ENCODE measurements at regions not wholly inside any gene's neighbourhood (a gene's known extent, or its start where the extent isn't known, plus 50 kb on each side); places are given as distances from the start of the nearest gene placed in this dataset.

- peaks cover 0 to 2% (median 0%) of the 10 kb centered on the region in 3 donors for H3K9me3 ChIP-seq (ENCODE audit: control insufficient read depth in 3 of 3, low read length in 3 of 3)
- no peak overlapping the region for H3K27ac ChIP-seq (ENCODE audit: low read depth, low read length)
- no peak overlapping the region for H3K4me3 ChIP-seq (ENCODE audit: low read length in 3 of 3)
- H3K9ac ChIP-seq (ENCODE audit: low read depth in 1 of 3, low read length in 3 of 3), result no peak overlapping the region
- H3K4me1 ChIP-seq (ENCODE audit: control insufficient read depth in 3 of 3, insufficient read depth in 3 of 3, low read length in 3 of 3), result no peaks in the 10 kb centered on the region
- H3K36me3 ChIP-seq (ENCODE audit: control insufficient read depth in 3 of 3, insufficient read depth in 3 of 3, low read length in 3 of 3), result no peaks in the 10 kb centered on the region
- no peaks in the 10 kb centered on the region for H3K27me3 ChIP-seq (ENCODE audit: control insufficient read depth in 3 of 3, insufficient read depth in 3 of 3, low read length in 3 of 3)
Measured at GRCh38 chr3:140809316-140809715, 131.5 kb downstream of the TRIM42 start.

- Histone ChIP-seq H3K27ac (ENCODE audit: low read depth, low read length) (no peak overlapping the region), H3K4me1 (ENCODE audit: control insufficient read depth in 3 of 3, insufficient read depth in 3 of 3, low read length in 3 of 3) (no peaks in the 10 kb centered on the region), H3K36me3 (ENCODE audit: control insufficient read depth in 3 of 3, insufficient read depth in 3 of 3, low read length in 3 of 3) (no peaks in the 10 kb centered on the region), H3K27me3 (ENCODE audit: control insufficient read depth in 3 of 3, insufficient read depth in 3 of 3, low read length in 3 of 3) (no peaks in the 10 kb centered on the region), H3K4me3 (ENCODE audit: low read length in 3 of 3) (no peak overlapping the region), H3K9ac (ENCODE audit: low read depth in 1 of 3, low read length in 3 of 3) (no peak overlapping the region), H3K9me3 (ENCODE audit: control insufficient read depth in 3 of 3, low read length in 3 of 3) (peaks cover 0 to 2% (median 0%) of the 10 kb centered on the region in 3 donors)
Measured at GRCh38 chr3:140816372-140817195, 125.1 kb upstream of the SLC25A36 start.

GRCh38 chr3:140821493-140821892, 120.1 kb upstream of the SLC25A36 start:
- H3K4me3 ChIP-seq (ENCODE audit: low read length in 3 of 3), result no peak overlapping the region
- no peaks in the 10 kb centered on the region for H3K9me3 ChIP-seq (ENCODE audit: control insufficient read depth in 3 of 3, low read length in 3 of 3)
- H3K27ac ChIP-seq (ENCODE audit: low read depth, low read length), result no peak overlapping the region
- H3K27me3 ChIP-seq (ENCODE audit: control insufficient read depth in 3 of 3, insufficient read depth in 3 of 3, low read length in 3 of 3), result no peaks in the 10 kb centered on the region
- H3K36me3 ChIP-seq (ENCODE audit: control insufficient read depth in 3 of 3, insufficient read depth in 3 of 3, low read length in 3 of 3), result no peaks in the 10 kb centered on the region
- H3K4me1 ChIP-seq (ENCODE audit: control insufficient read depth in 3 of 3, insufficient read depth in 3 of 3, low read length in 3 of 3), result no peaks in the 10 kb centered on the region
- no peak overlapping the region for H3K9ac ChIP-seq (ENCODE audit: low read depth in 1 of 3, low read length in 3 of 3)

- H3K4me1 ChIP-seq (ENCODE audit: control insufficient read depth in 3 of 3, insufficient read depth in 3 of 3, low read length in 3 of 3), result no peaks in the 10 kb centered on the region
- H3K36me3 ChIP-seq (ENCODE audit: control insufficient read depth in 3 of 3, insufficient read depth in 3 of 3, low read length in 3 of 3), result no peaks in the 10 kb centered on the region
- H3K9me3 ChIP-seq (ENCODE audit: control insufficient read depth in 3 of 3, low read length in 3 of 3), result no peaks in the 10 kb centered on the region
- H3K27ac ChIP-seq (ENCODE audit: low read depth, low read length), result no peak overlapping the region
- H3K27me3 ChIP-seq (ENCODE audit: control insufficient read depth in 3 of 3, insufficient read depth in 3 of 3, low read length in 3 of 3), result no peaks in the 10 kb centered on the region
- H3K9ac ChIP-seq (ENCODE audit: low read depth in 1 of 3, low read length in 3 of 3), result no peak overlapping the region
- no peak overlapping the region for H3K4me3 ChIP-seq (ENCODE audit: low read length in 3 of 3)
Measured at GRCh38 chr3:140822401-140823047, 119.1 kb upstream of the SLC25A36 start.

GRCh38 chr3:140823106-140823505, 118.5 kb upstream of the SLC25A36 start:
- no peaks in the 10 kb centered on the region for H3K9me3 ChIP-seq (ENCODE audit: control insufficient read depth in 3 of 3, low read length in 3 of 3)
- no peaks in the 10 kb centered on the region for H3K4me1 ChIP-seq (ENCODE audit: control insufficient read depth in 3 of 3, insufficient read depth in 3 of 3, low read length in 3 of 3)
- H3K36me3 ChIP-seq (ENCODE audit: control insufficient read depth in 3 of 3, insufficient read depth in 3 of 3, low read length in 3 of 3), result no peaks in the 10 kb centered on the region
- H3K4me3 ChIP-seq (ENCODE audit: low read length in 3 of 3), result no peak overlapping the region
- H3K27me3 ChIP-seq (ENCODE audit: control insufficient read depth in 3 of 3, insufficient read depth in 3 of 3, low read length in 3 of 3), result no peaks in the 10 kb centered on the region
- H3K27ac ChIP-seq (ENCODE audit: low read depth, low read length), result no peak overlapping the region
- no peak overlapping the region for H3K9ac ChIP-seq (ENCODE audit: low read depth in 1 of 3, low read length in 3 of 3)

- H3K36me3 ChIP-seq (ENCODE audit: control insufficient read depth in 3 of 3, insufficient read depth in 3 of 3, low read length in 3 of 3), result no peaks in the 10 kb centered on the region
- H3K27me3 ChIP-seq (ENCODE audit: control insufficient read depth in 3 of 3, insufficient read depth in 3 of 3, low read length in 3 of 3), result no peaks in the 10 kb centered on the region
- no peak overlapping the region for H3K4me3 ChIP-seq (ENCODE audit: low read length in 3 of 3)
- no peak overlapping the region for H3K9ac ChIP-seq (ENCODE audit: low read depth in 1 of 3, low read length in 3 of 3)
- no peaks in the 10 kb centered on the region for H3K9me3 ChIP-seq (ENCODE audit: control insufficient read depth in 3 of 3, low read length in 3 of 3)
- H3K4me1 ChIP-seq (ENCODE audit: control insufficient read depth in 3 of 3, insufficient read depth in 3 of 3, low read length in 3 of 3), result no peaks in the 10 kb centered on the region
- H3K27ac ChIP-seq (ENCODE audit: low read depth, low read length), result no peak overlapping the region
Measured at GRCh38 chr3:140827894-140828293, 113.7 kb upstream of the SLC25A36 start.

- H3K4me1 ChIP-seq (ENCODE audit: control insufficient read depth in 3 of 3, insufficient read depth in 3 of 3, low read length in 3 of 3), result no peaks in the 10 kb centered on the region
- H3K27ac ChIP-seq (ENCODE audit: low read depth, low read length), result no peak overlapping the region
- H3K36me3 ChIP-seq (ENCODE audit: control insufficient read depth in 3 of 3, insufficient read depth in 3 of 3, low read length in 3 of 3), result no peaks in the 10 kb centered on the region
- no peak overlapping the region for H3K4me3 ChIP-seq (ENCODE audit: low read length in 3 of 3)
- no peaks in the 10 kb centered on the region for H3K9me3 ChIP-seq (ENCODE audit: control insufficient read depth in 3 of 3, low read length in 3 of 3)
- H3K9ac ChIP-seq (ENCODE audit: low read depth in 1 of 3, low read length in 3 of 3), result no peak overlapping the region
- H3K27me3 ChIP-seq (ENCODE audit: control insufficient read depth in 3 of 3, insufficient read depth in 3 of 3, low read length in 3 of 3), result no peaks in the 10 kb centered on the region
Measured at GRCh38 chr3:140828585-140828984, 113.1 kb upstream of the SLC25A36 start.

GRCh38 chr3:140829796-140830195, 111.8 kb upstream of the SLC25A36 start:
- Histone ChIP-seq H3K4me3 (ENCODE audit: low read length in 3 of 3) (no peak overlapping the region), H3K9ac (ENCODE audit: low read depth in 1 of 3, low read length in 3 of 3) (no peak overlapping the region), H3K36me3 (ENCODE audit: control insufficient read depth in 3 of 3, insufficient read depth in 3 of 3, low read length in 3 of 3) (no peaks in the 10 kb centered on the region), H3K27me3 (ENCODE audit: control insufficient read depth in 3 of 3, insufficient read depth in 3 of 3, low read length in 3 of 3) (no peaks in the 10 kb centered on the region), H3K9me3 (ENCODE audit: control insufficient read depth in 3 of 3, low read length in 3 of 3) (no peaks in the 10 kb centered on the region), H3K27ac (ENCODE audit: low read depth, low read length) (no peak overlapping the region), H3K4me1 (ENCODE audit: control insufficient read depth in 3 of 3, insufficient read depth in 3 of 3, low read length in 3 of 3) (no peaks in the 10 kb centered on the region)

GRCh38 chr3:140830391-140830790, 111.2 kb upstream of the SLC25A36 start:
- Histone ChIP-seq H3K27me3 (ENCODE audit: control insufficient read depth in 3 of 3, insufficient read depth in 3 of 3, low read length in 3 of 3) (no peaks in the 10 kb centered on the region), H3K4me1 (ENCODE audit: control insufficient read depth in 3 of 3, insufficient read depth in 3 of 3, low read length in 3 of 3) (no peaks in the 10 kb centered on the region), H3K9ac (ENCODE audit: low read depth in 1 of 3, low read length in 3 of 3) (no peak overlapping the region), H3K4me3 (ENCODE audit: low read length in 3 of 3) (no peak overlapping the region), H3K27ac (ENCODE audit: low read depth, low read length) (no peak overlapping the region), H3K9me3 (ENCODE audit: control insufficient read depth in 3 of 3, low read length in 3 of 3) (no peaks in the 10 kb centered on the region), H3K36me3 (ENCODE audit: control insufficient read depth in 3 of 3, insufficient read depth in 3 of 3, low read length in 3 of 3) (no peaks in the 10 kb centered on the region)

- no peak overlapping the region for H3K27ac ChIP-seq (ENCODE audit: low read depth, low read length)
- H3K36me3 ChIP-seq (ENCODE audit: control insufficient read depth in 3 of 3, insufficient read depth in 3 of 3, low read length in 3 of 3), result no peaks in the 10 kb centered on the region
- H3K27me3 ChIP-seq (ENCODE audit: control insufficient read depth in 3 of 3, insufficient read depth in 3 of 3, low read length in 3 of 3), result no peaks in the 10 kb centered on the region
- no peaks in the 10 kb centered on the region for H3K4me1 ChIP-seq (ENCODE audit: control insufficient read depth in 3 of 3, insufficient read depth in 3 of 3, low read length in 3 of 3)
- H3K4me3 ChIP-seq (ENCODE audit: low read length in 3 of 3), result no peak overlapping the region
- no peak overlapping the region for H3K9ac ChIP-seq (ENCODE audit: low read depth in 1 of 3, low read length in 3 of 3)
- H3K9me3 ChIP-seq (ENCODE audit: control insufficient read depth in 3 of 3, low read length in 3 of 3), result no peaks in the 10 kb centered on the region
Measured at GRCh38 chr3:140832883-140833282, 108.8 kb upstream of the SLC25A36 start.
